ENCODE measurements at regions not wholly inside any gene's neighbourhood (a gene's known extent, or its start where the extent isn't known, plus 50 kb on each side); places are given as distances from the start of the nearest gene placed in this dataset.
"Not testable (repeated sequence)": the region's sequence is repeated elsewhere in the genome, so short reads cannot be mapped to it uniquely, and the experiment has no call there.

DNA sequence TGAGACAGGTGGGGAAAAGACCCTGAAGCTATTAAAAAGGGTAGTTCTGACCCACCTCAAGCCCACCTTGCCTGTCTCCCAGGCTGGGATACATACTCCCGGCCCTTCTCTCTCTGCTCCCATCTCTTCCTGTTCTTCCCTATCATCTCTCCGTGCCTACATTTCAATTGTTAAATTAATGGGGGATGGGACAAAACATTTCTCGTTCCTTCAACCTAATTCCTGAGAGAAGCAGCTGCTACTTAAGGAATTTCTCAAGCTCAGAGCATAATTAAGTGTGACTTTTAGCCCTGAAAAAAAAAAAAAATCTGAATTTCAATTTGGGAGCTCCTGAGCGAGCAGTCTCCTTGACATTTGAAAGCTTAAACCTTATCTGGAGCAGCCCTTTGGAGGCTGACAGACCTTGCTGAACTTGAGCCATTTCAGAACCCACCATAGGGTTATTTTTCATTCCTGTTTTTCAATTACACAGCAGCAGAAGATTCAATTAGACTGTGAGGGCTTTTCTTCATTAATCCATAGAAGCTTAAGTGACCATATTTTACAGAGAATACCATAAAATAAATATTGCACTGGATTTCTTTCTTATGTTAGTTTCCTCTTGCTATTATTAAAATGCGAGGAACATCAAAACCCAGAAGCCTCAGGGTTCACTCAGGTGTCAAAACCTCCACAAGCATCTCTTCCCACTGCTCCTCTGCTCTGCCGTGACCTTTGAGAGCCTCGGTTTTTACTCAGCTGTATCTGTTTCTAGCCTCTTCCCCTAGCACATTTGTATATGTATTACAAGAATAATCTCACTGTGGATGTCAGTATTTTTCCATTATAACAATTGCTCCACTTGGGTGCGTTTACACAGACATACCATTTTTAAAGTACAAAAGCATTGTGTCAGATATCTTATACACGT is 125.7 kb downstream of the B3GNT2 start:
- Histone ChIP-seq H3K27ac (no peak overlapping the region), H3K36me3 (no peaks in the 10 kb centered on the region), H3K4me3 (no peak overlapping the region), H3K27me3 (no peaks in the 10 kb centered on the region), H3K4me1 (no peaks in the 10 kb centered on the region), H3K9me3 (no peaks in the 10 kb centered on the region)
- TF ChIP-seq, protein P1, sequence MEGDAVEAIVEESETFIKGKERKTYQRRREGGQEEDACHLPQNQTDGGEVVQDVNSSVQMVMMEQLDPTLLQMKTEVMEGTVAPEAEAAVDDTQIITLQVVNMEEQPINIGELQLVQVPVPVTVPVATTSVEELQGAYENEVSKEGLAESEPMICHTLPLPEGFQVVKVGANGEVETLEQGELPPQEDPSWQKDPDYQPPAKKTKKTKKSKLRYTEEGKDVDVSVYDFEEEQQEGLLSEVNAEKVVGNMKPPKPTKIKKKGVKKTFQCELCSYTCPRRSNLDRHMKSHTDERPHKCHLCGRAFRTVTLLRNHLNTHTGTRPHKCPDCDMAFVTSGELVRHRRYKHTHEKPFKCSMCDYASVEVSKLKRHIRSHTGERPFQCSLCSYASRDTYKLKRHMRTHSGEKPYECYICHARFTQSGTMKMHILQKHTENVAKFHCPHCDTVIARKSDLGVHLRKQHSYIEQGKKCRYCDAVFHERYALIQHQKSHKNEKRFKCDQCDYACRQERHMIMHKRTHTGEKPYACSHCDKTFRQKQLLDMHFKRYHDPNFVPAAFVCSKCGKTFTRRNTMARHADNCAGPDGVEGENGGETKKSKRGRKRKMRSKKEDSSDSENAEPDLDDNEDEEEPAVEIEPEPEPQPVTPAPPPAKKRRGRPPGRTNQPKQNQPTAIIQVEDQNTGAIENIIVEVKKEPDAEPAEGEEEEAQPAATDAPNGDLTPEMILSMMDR (IDR thresholded peaks at IDR 0.05 in 4 of 5, conservative IDR thresholded peaks at IDR 0.05 in 1 of 5), result no peak
- TF ChIP-seq POLR2A (IDR thresholded peaks at IDR 0.05), result no peak
- intact Hi-C loops (cut with DNase I; ENCODE audit: low total_unique reads), result no loop called here
- no peak for DNase-seq
- ATAC-seq, result no peak
- in situ Hi-C loops (cut with MboI; ENCODE audit: low sequenced_read_pairs in 4 of 4), result no loop called here

DNA sequence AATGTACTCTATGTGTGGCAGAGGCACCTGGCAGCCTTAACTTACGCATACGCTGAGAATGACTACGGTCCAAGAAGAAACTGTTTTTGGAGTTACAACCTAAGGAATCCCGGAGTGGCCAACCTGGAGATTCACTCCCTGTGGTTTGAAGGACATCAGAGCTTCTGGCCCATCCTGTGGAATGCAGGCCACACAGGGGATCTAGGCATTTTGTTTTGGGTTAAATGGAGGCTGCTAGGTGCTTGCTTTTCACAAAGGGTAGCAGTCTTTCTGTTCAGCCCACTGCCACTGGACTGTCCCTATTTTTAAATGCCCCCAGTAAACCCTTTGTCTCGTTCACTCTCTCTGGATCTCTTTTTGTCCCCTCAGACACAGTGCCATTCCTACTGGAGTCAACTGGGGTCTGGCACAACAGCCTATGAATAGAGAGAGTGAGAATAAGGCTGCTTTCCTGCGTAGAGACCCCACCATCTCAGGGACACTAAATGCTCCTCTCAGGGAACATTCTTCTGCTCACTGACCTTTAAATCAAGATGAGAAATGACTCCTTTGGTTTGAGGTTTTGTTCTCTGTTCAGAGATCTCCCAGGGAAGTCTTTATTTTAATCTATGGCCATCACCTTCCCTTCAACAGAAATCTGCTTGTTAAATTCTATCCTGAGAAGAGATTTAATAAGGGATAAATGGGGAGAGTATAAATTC is 124.9 kb downstream of the B3GNT2 start:
- DNase-seq (no peak), ATAC-seq (no peak)
- no peaks in the 10 kb centered on the region for H3K36me3 ChIP-seq
- H3K27ac ChIP-seq, result no peak overlapping the region
- no peak overlapping the region for H3K4me3 ChIP-seq
- TF ChIP-seq, protein P1 (IDR thresholded peaks at IDR 0.05 in 4 of 5, conservative IDR thresholded peaks at IDR 0.05 in 1 of 5), result no peak
- TF ChIP-seq POLR2A (IDR thresholded peaks at IDR 0.05), result no peak
- H3K9me3 ChIP-seq, result no peaks in the 10 kb centered on the region
- no peaks in the 10 kb centered on the region for H3K4me1 ChIP-seq
- no peaks in the 10 kb centered on the region for H3K27me3 ChIP-seq
- in situ Hi-C loops (cut with MboI; ENCODE audit: low sequenced_read_pairs in 4 of 4) (no loop called here), intact Hi-C loops (cut with DNase I; ENCODE audit: low total_unique reads) (no loop called here)

DNA sequence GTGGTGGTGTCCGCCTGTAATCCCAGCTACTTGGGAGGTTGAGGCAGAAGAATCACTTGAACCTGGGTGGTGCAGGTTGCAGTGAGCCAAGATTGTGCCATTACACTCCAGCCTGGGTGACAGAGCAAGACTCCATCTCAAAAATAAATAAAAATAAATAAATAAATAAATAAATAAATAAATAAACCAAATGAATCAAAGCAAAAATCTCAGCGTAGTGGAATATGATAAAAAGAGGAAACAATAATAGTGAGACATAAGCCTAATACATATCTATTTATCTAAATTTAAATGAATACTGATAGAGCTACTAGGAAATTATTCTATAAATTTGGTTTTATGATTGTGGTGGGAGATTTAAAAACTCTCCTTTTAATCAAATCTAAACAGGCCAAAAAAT is 124.2 kb downstream of the B3GNT2 start:
- H3K4me1 ChIP-seq; H3K27me3 ChIP-seq; in situ Hi-C loops (cut with MboI; ENCODE audit: low sequenced_read_pairs in 4 of 4); H3K27ac ChIP-seq; H3K4me3 ChIP-seq; DNase-seq; H3K36me3 ChIP-seq; intact Hi-C loops (cut with DNase I; ENCODE audit: low total_unique reads); ATAC-seq; H3K9me3 ChIP-seq: not testable (repeated sequence)

DNA sequence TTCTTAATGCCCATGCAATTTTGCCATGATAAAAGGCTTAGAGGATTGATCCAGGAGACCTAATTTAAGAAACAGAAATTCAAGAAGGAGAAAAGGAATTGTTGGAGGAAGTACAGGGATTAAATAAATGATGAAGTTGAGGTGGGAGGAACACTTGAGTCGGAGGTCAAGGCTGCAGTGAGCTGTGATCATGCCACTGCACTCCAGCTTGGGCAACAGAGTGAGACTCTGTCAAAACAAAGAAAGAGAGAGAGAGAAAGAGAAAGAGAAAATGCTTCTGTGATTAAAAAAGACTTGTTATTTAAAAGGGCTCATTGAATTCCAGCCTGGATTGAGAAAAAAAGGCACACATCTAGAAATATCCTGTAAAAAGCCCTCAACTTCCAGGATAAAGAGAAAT is 123.2 kb downstream of the B3GNT2 start:
- Histone ChIP-seq H3K27ac (no peak overlapping the region), H3K27me3 (no peaks in the 10 kb centered on the region), H3K36me3 (no peaks in the 10 kb centered on the region), H3K9me3 (no peaks in the 10 kb centered on the region), H3K4me3 (no peak overlapping the region), H3K4me1 (no peaks in the 10 kb centered on the region)
- in situ Hi-C loops (cut with MboI; ENCODE audit: low sequenced_read_pairs in 4 of 4), result no loop called here
- DNase-seq, result no peak
- no peak for ATAC-seq
- TF ChIP-seq, protein P1 (IDR thresholded peaks at IDR 0.05 in 4 of 5, conservative IDR thresholded peaks at IDR 0.05 in 1 of 5), result no peak
- no peak for TF ChIP-seq POLR2A (IDR thresholded peaks at IDR 0.05)
- intact Hi-C loops (cut with DNase I; ENCODE audit: low total_unique reads), result no loop called here

DNA sequence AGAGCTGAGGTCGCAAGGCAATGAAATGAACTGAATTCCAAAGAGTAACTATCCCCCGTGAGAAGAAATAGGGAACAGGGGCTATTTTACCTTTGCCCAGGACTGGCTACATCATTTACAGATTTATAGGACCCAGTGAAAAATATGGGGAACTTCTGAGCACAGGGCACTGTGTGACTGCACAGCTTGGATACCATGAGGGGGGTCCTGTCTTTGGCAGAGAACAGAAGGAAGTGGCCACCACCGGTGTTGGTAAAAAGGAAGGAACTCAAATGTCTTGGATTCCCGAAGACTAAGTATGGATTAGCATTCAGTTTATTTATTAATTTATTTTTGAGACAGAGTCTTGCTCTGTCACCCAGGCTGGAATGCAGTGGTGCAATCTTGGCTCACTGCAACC is 119.6 kb downstream of the B3GNT2 start:
- in situ Hi-C loops (cut with MboI; ENCODE audit: low sequenced_read_pairs in 4 of 4), result no loop called here
- no peak overlapping the region for H3K4me3 ChIP-seq
- H3K9me3 ChIP-seq, result no peaks in the 10 kb centered on the region
- H3K36me3 ChIP-seq, result no peaks in the 10 kb centered on the region
- TF ChIP-seq, protein P1 (IDR thresholded peaks at IDR 0.05 in 4 of 5, conservative IDR thresholded peaks at IDR 0.05 in 1 of 5), result no peak
- TF ChIP-seq POLR2A (IDR thresholded peaks at IDR 0.05), result no peak
- ATAC-seq (no peak), DNase-seq (no peak)
- intact Hi-C loops (cut with DNase I; ENCODE audit: low total_unique reads), result no loop called here
- no peak overlapping the region for H3K27ac ChIP-seq
- H3K4me1 ChIP-seq, result no peaks in the 10 kb centered on the region
- no peaks in the 10 kb centered on the region for H3K27me3 ChIP-seq

Measured in gastrocnemius medialis (tissue), 4 donors.